ENCODE measurements at regions not wholly inside any gene's neighbourhood (a gene's known extent, or its start where the extent isn't known, plus 50 kb on each side); places are given as distances from the start of the nearest gene placed in this dataset.

DNA sequence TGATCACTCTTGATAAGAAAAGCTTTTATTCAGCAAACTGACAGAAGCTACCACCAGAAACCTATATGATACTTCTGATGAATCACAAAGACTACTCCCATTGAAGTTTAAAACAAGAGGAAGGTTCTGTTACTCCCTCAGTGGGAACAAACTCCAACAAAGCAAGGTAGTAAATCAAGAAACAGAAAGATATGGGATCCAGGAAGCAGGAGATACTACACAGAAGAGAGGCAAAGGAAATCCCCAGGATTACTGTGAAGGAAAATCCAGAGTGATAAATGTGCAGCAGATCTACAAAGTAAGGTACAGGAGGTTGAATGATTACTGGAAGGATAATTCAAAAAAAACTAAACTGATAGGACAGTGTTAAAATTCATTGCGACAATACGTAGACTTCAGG, 222.4 kb downstream of the HHIP start:
- Mint-ChIP-seq H3K9me3 (ENCODE audit: unreplicated experiment) (no peaks in the 10 kb centered on the region), H3K27me3 (ENCODE audit: unreplicated experiment) (no peaks in the 10 kb centered on the region), H3K36me3 (ENCODE audit: low read depth, unreplicated experiment) (peaks cover 5% of the 10 kb centered on the region), H3K4me3 (ENCODE audit: unreplicated experiment) (no peak overlapping the region), H3K4me1 (ENCODE audit: unreplicated experiment) (no peaks in the 10 kb centered on the region), H3K27ac (ENCODE audit: unreplicated experiment) (no peak overlapping the region)
- TF ChIP-seq, protein P1, sequence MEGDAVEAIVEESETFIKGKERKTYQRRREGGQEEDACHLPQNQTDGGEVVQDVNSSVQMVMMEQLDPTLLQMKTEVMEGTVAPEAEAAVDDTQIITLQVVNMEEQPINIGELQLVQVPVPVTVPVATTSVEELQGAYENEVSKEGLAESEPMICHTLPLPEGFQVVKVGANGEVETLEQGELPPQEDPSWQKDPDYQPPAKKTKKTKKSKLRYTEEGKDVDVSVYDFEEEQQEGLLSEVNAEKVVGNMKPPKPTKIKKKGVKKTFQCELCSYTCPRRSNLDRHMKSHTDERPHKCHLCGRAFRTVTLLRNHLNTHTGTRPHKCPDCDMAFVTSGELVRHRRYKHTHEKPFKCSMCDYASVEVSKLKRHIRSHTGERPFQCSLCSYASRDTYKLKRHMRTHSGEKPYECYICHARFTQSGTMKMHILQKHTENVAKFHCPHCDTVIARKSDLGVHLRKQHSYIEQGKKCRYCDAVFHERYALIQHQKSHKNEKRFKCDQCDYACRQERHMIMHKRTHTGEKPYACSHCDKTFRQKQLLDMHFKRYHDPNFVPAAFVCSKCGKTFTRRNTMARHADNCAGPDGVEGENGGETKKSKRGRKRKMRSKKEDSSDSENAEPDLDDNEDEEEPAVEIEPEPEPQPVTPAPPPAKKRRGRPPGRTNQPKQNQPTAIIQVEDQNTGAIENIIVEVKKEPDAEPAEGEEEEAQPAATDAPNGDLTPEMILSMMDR (IDR thresholded peaks at IDR 0.05; ENCODE audit: unreplicated experiment) = no peak
- no peak for DNase-seq (ENCODE audit: low spot score)

DNA sequence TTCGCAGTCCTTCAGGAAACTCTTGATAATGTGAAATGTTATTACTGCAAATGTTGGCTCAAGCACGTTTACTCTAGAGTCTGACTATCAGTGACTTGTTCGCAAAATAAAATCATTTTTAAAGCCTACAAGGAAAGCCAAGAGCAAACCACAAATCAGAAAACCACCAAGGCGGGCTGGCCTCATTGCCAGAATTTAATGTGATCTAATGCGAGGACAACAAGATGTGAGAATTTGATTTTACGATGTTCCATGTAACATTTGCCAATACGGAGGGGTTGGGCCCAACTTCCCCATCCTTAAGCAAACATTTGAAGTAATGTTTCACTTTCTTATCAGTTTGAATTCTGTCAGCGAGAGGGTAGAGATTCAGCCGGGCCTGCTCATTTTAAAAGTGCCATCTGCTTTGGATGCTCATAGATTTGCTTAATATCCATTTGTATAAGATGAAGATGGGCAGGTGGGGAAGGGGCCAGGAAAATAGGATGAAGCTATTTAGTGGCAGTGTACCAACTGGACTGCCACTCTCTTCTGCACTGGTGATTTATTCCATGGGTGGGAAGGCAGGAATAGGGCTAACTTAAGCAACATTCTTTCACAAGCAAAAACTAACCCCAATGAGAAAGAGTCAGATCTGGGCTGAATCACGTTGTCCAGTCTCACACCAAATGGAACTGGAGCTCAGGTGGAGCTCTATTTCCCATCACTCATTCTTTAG, 225.3 kb downstream of the ANAPC10 start:
- H3K36me3 Mint-ChIP-seq (ENCODE audit: low read depth, unreplicated experiment) = no peaks in the 10 kb centered on the region
- TF ChIP-seq, protein P1 (IDR thresholded peaks at IDR 0.05; ENCODE audit: unreplicated experiment) = no peak
- H3K27ac Mint-ChIP-seq (ENCODE audit: unreplicated experiment) = no peak overlapping the region
- no peak for DNase-seq (ENCODE audit: low spot score)
- no peaks in the 10 kb centered on the region for H3K9me3 Mint-ChIP-seq (ENCODE audit: unreplicated experiment)
- H3K4me3 Mint-ChIP-seq (ENCODE audit: unreplicated experiment) = no peak overlapping the region
- no peaks in the 10 kb centered on the region for H3K4me1 Mint-ChIP-seq (ENCODE audit: unreplicated experiment)
- no peaks in the 10 kb centered on the region for H3K27me3 Mint-ChIP-seq (ENCODE audit: unreplicated experiment)

DNA sequence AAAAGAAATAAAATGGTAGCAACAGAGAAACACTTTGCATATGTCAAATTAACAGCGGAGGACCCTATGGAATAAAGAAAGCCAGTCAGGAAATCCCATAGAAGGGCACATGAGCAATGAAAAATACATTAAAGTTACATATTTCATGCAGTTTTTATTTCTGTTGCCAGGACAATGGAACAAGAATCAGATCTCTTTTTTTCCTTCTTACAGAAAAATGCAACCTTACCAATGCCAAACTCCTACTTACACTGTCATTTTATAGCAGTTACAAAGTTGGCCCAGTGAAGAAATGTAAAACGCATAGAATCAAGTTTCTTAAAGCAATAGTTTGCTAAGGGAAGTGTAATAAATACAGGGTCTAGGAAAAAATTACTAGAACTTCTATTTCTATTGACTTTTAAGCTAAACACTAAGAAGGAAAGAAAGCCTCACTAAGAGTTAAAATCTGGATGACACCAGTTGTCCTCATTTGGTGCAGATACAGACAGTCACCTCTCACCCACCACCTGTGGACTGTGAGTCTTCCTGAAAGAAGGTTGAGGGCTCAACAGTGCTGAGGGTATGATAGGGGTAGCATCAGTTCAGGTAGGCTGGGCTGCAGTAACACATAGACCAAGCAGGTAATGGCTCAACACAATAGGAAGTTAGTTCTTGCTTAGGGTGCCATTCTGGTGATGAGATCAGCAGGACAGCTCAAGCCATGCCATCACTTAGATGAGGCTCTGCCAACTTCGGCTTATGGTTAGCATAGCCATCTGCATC, 224.6 kb downstream of the ANAPC10 start:
- Mint-ChIP-seq H3K4me1 (ENCODE audit: unreplicated experiment) (no peaks in the 10 kb centered on the region), H3K4me3 (ENCODE audit: unreplicated experiment) (no peak overlapping the region), H3K9me3 (ENCODE audit: unreplicated experiment) (no peaks in the 10 kb centered on the region), H3K36me3 (ENCODE audit: low read depth, unreplicated experiment) (no peaks in the 10 kb centered on the region), H3K27me3 (ENCODE audit: unreplicated experiment) (no peaks in the 10 kb centered on the region), H3K27ac (ENCODE audit: unreplicated experiment) (no peak overlapping the region)
- DNase-seq (ENCODE audit: low spot score) = no peak
- TF ChIP-seq, protein P1 (IDR thresholded peaks at IDR 0.05; ENCODE audit: unreplicated experiment) = no peak

DNA sequence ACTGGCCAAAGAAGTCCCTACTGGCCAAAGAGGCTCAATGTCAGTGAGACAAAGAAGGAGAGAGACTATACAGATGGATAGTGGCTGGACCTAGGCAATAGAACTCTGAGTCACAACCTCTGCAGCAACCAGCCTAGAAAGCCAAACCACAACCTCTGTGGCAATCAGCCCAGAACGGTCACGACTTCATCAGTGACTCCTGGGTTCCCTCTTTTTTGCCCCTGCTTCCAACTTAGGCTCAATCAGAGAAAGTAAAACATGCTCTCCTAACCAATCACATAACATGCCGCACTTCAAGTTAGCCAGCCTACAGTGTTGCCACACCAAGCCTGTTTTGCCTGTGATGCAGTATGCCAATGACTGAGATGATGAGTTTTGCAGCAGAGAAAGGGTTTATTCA, 203.4 kb downstream of the ANAPC10 start:
- no peaks in the 10 kb centered on the region for H3K36me3 Mint-ChIP-seq (ENCODE audit: low read depth, unreplicated experiment)
- TF ChIP-seq, protein P1 (IDR thresholded peaks at IDR 0.05; ENCODE audit: unreplicated experiment) = no peak

DNA sequence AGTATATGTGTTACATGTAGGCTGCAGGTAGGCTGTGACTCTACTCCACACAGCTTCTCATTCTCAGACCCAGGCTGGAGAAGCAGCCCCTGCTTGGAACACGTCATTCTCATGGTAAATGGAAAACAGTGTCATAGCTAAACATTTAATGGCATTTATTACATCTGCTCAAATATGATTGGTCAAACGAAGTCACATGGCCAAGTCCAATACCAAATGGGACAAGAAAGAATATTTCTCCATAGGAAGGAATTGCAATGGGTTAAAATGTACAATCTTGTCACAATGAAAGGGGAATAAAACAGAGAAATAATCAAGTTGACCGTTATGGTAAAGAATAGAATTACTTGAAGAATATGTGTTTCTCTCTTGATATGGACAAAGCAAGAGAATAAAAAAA, 198.6 kb downstream of the ANAPC10 start:
- H3K27me3 Mint-ChIP-seq (ENCODE audit: unreplicated experiment) = no peaks in the 10 kb centered on the region
- no peak overlapping the region for H3K4me3 Mint-ChIP-seq (ENCODE audit: unreplicated experiment)
- no peaks in the 10 kb centered on the region for H3K9me3 Mint-ChIP-seq (ENCODE audit: unreplicated experiment)
- H3K36me3 Mint-ChIP-seq (ENCODE audit: low read depth, unreplicated experiment) = no peaks in the 10 kb centered on the region
- H3K27ac Mint-ChIP-seq (ENCODE audit: unreplicated experiment) = no peak overlapping the region
- TF ChIP-seq, protein P1 (IDR thresholded peaks at IDR 0.05; ENCODE audit: unreplicated experiment) = no peak
- no peak for DNase-seq (ENCODE audit: low spot score)
- peaks cover 6% of the 10 kb centered on the region for H3K4me1 Mint-ChIP-seq (ENCODE audit: unreplicated experiment)

More for the DNA sequence above, 203.4 kb downstream of the ANAPC10 start:
- Mint-ChIP-seq H3K9me3 (ENCODE audit: unreplicated experiment) (no peaks in the 10 kb centered on the region), H3K4me3 (ENCODE audit: unreplicated experiment) (no peak overlapping the region), H3K27me3 (ENCODE audit: unreplicated experiment) (no peaks in the 10 kb centered on the region), H3K4me1 (ENCODE audit: unreplicated experiment) (peaks cover 6% of the 10 kb centered on the region), H3K27ac (ENCODE audit: unreplicated experiment) (no peak overlapping the region)
- DNase-seq (ENCODE audit: low spot score) = no peak

All from endothelial cell (in vitro differentiated cells).